ENCODE measurements at regions not wholly inside any gene's neighbourhood (a gene's known extent, or its start where the extent isn't known, plus 50 kb on each side); places are given as distances from the start of the nearest gene placed in this dataset.
A peak's percentile ranks its signal among the peaks of the same experiment; 100 is the strongest.
"Not testable (repeated sequence)": the region's sequence is repeated elsewhere in the genome, so short reads cannot be mapped to it uniquely, and the experiment has no call there.

GRCh38 chr6:56819604-56820003, 135.3 kb upstream of the BEND6 start:
- no peak for DNase-seq (ENCODE audit: low read depth)
- in situ Hi-C loops (cut with HindIII; ENCODE audit: low pct_unique_long_range_greater_than_20kb, low sequenced_read_pairs) = no loop called here

GRCh38 chr6:56816370-56816769, 138.5 kb upstream of the BEND6 start:
- DNase-seq (ENCODE audit: low read depth) = peak; percentile 48
- in situ Hi-C loops (cut with HindIII; ENCODE audit: low pct_unique_long_range_greater_than_20kb, low sequenced_read_pairs) = no loop called here

- in situ Hi-C loops (cut with HindIII; ENCODE audit: low pct_unique_long_range_greater_than_20kb, low sequenced_read_pairs) = no loop called here
- DNase-seq (ENCODE audit: low read depth) = no peak
Observed at GRCh38 chr6:56815436-56815835, 139.5 kb upstream of the BEND6 start.

- no peak for DNase-seq (ENCODE audit: low read depth)
- in situ Hi-C loops (cut with HindIII; ENCODE audit: low pct_unique_long_range_greater_than_20kb, low sequenced_read_pairs) = no loop called here
Observed at GRCh38 chr6:56814802-56815201, 140.1 kb upstream of the BEND6 start.

GRCh38 chr6:56814308-56814707, 140.6 kb upstream of the BEND6 start:
- in situ Hi-C loops (cut with HindIII; ENCODE audit: low pct_unique_long_range_greater_than_20kb, low sequenced_read_pairs) = no loop called here
- no peak for DNase-seq (ENCODE audit: low read depth)

GRCh38 chr6:56812851-56813250, 142.1 kb upstream of the BEND6 start:
- in situ Hi-C loops (cut with HindIII; ENCODE audit: low pct_unique_long_range_greater_than_20kb, low sequenced_read_pairs); DNase-seq (ENCODE audit: low read depth): not testable (repeated sequence)

GRCh38 chr6:56808871-56809359, 146.0 kb upstream of the BEND6 start:
- in situ Hi-C loops (cut with HindIII; ENCODE audit: low pct_unique_long_range_greater_than_20kb, low sequenced_read_pairs) = no loop called here
- no peak for DNase-seq (ENCODE audit: low read depth)

- DNase-seq (ENCODE audit: low read depth) = no peak
- in situ Hi-C loops (cut with HindIII; ENCODE audit: low pct_unique_long_range_greater_than_20kb, low sequenced_read_pairs) = no loop called here
Observed at GRCh38 chr6:56807989-56808337, 146.9 kb upstream of the BEND6 start.

GRCh38 chr6:56807326-56807988, 147.4 kb upstream of the BEND6 start:
- DNase-seq (ENCODE audit: low read depth) = no peak
- in situ Hi-C loops (cut with HindIII; ENCODE audit: low pct_unique_long_range_greater_than_20kb, low sequenced_read_pairs) = no loop called here

- no peak for DNase-seq (ENCODE audit: low read depth)
- in situ Hi-C loops (cut with HindIII; ENCODE audit: low pct_unique_long_range_greater_than_20kb, low sequenced_read_pairs) = no loop called here
Observed at GRCh38 chr6:56806368-56806767, 148.5 kb upstream of the BEND6 start.

GRCh38 chr6:56804996-56805395, 149.9 kb upstream of the BEND6 start:
- in situ Hi-C loops (cut with HindIII; ENCODE audit: low pct_unique_long_range_greater_than_20kb, low sequenced_read_pairs) = no loop called here
- DNase-seq (ENCODE audit: low read depth) = no peak

- no peak for DNase-seq (ENCODE audit: low read depth)
- in situ Hi-C loops (cut with HindIII; ENCODE audit: low pct_unique_long_range_greater_than_20kb, low sequenced_read_pairs) = no loop called here
Observed at GRCh38 chr6:56803594-56803993, 151.3 kb upstream of the BEND6 start.

GRCh38 chr6:56802584-56802983, 152.3 kb upstream of the BEND6 start:
- peak; percentile 48 for DNase-seq (ENCODE audit: low read depth)

GRCh38 chr6:56799989-56800388, 154.9 kb upstream of the BEND6 start:
- in situ Hi-C loops (cut with HindIII; ENCODE audit: low pct_unique_long_range_greater_than_20kb, low sequenced_read_pairs) = no loop called here
- no peak for DNase-seq (ENCODE audit: low read depth)

More at GRCh38 chr6:56802584-56802983, 152.3 kb upstream of the BEND6 start:
- in situ Hi-C loops (cut with HindIII; ENCODE audit: low pct_unique_long_range_greater_than_20kb, low sequenced_read_pairs) = no loop called here

- in situ Hi-C loops (cut with HindIII; ENCODE audit: low pct_unique_long_range_greater_than_20kb, low sequenced_read_pairs) = no loop called here
- no peak for DNase-seq (ENCODE audit: low read depth)
Observed at GRCh38 chr6:56798163-56798562, 155.5 kb upstream of the DST start.

GRCh38 chr6:56796196-56796532, 153.5 kb upstream of the DST start:
- in situ Hi-C loops (cut with HindIII; ENCODE audit: low pct_unique_long_range_greater_than_20kb, low sequenced_read_pairs) = no loop called here
- peak; percentile 84 for DNase-seq (ENCODE audit: low read depth)

GRCh38 chr6:56795466-56796195, 152.9 kb upstream of the DST start:
- in situ Hi-C loops (cut with HindIII; ENCODE audit: low pct_unique_long_range_greater_than_20kb, low sequenced_read_pairs) = no loop called here
- no peak for DNase-seq (ENCODE audit: low read depth)

- in situ Hi-C loops (cut with HindIII; ENCODE audit: low pct_unique_long_range_greater_than_20kb, low sequenced_read_pairs) = no loop called here
- DNase-seq (ENCODE audit: low read depth) = no peak
Observed at GRCh38 chr6:56794421-56794820, 151.7 kb upstream of the DST start.

- in situ Hi-C loops (cut with HindIII; ENCODE audit: low pct_unique_long_range_greater_than_20kb, low sequenced_read_pairs) = no loop called here
- DNase-seq (ENCODE audit: low read depth) = no peak
Observed at GRCh38 chr6:56793938-56794337, 151.2 kb upstream of the DST start.

GRCh38 chr6:56790414-56790813, 147.7 kb upstream of the DST start:
- DNase-seq (ENCODE audit: low read depth) = no peak
- in situ Hi-C loops (cut with HindIII; ENCODE audit: low pct_unique_long_range_greater_than_20kb, low sequenced_read_pairs) = no loop called here

Measured in Caki2 (cell line).